Thyroid gland (tissue), 4 donors: ENCODE measurements at regions not wholly inside any gene's neighbourhood (a gene's known extent, or its start where the extent isn't known, plus 50 kb on each side); places are given as distances from the start of the nearest gene placed in this dataset.
A peak's percentile ranks its signal among the peaks of the same experiment; 100 is the strongest.
"Not testable (repeated sequence)": the region's sequence is repeated elsewhere in the genome, so short reads cannot be mapped to it uniquely, and the experiment has no call there.

Experiments used
- DNase-seq, 2 donors: peaks; one replicate each; pipeline ENCODE4 v3.0.0-alpha.2; 2019
- H3K27ac ChIP-seq, 3 donors: fragments of 200-600 bp; sonication (generic); 1 replicate in 2 of 3; 2 replicates in 1 of 3; pipeline ENCODE4 v1.5.1; 2016 to 2019; ENCODE audit warnings: mild to moderate bottlenecking in 1 of 3, moderate library complexity in 1 of 3
- H3K27me3 ChIP-seq: fragments of 200-600 bp; sonication (generic); one replicate; pipeline ENCODE4 v1.5.1; 2019
- H3K36me3 ChIP-seq, 2 donors: fragments of 200-600 bp; sonication (generic); one replicate each; pipeline ENCODE4 v1.5.1; 2016 to 2019
- H3K4me1 ChIP-seq, 2 donors: fragments of 200-600 bp; sonication (generic); one replicate each; pipeline ENCODE4 v1.5.1; 2017 to 2019
- H3K4me3 ChIP-seq, 3 donors: fragments of 200-600 bp; sonication (generic); replicated peaks in 1 of 3; 1 replicate in 2 of 3; 2 replicates in 1 of 3; pipeline ENCODE4 v1.5.1; 2016; ENCODE audit warnings: mild to moderate bottlenecking in 1 of 3
- H3K9me3 ChIP-seq: fragments of 200-600 bp; sonication (generic); one replicate; pipeline ENCODE4 v1.5.1; 2017
- CTCF ChIP-seq, 6 experiments: fragments of 200-600 bp in 3 of 6; fragments of 450-650 bp in 3 of 6; sonication (generic) in 3 of 6; IDR thresholded peaks; one replicate each; pipeline ENCODE4 v1.5.1; 2016 to 2019; ENCODE audit warnings: antibody characterized with exemption in 6 of 6, mild to moderate bottlenecking in 2 of 6, inconsistent platforms in 1 of 6, moderate library complexity in 1 of 6
- POLR2A ChIP-seq, 2 donors: fragments of 450-650 bp; IDR thresholded peaks; one replicate each; pipeline ENCODE4 v1.6.1; 2017; ENCODE audit warnings: antibody characterized with exemption in 2 of 2, mild to moderate bottlenecking in 2 of 2, moderate library complexity in 1 of 2
- WGBS, 2 donors: methylation state at CpG; one replicate each; pipeline ENCODE4 v1.1.5; 2017; 5-methylcytosine and 5-hydroxymethylcytosine counted together
- intact Hi-C: fragments of 100-400 bp; cut with DNase I; formaldehyde crosslinking; loops from one replicate; pipeline ENCODE4 v1.15.1; 2023

- no peaks in the 10 kb centered on the region for H3K4me1 ChIP-seq
- no peaks in the 10 kb centered on the region for H3K36me3 ChIP-seq
- H3K9me3 ChIP-seq, result no peaks in the 10 kb centered on the region
- intact Hi-C loops, result no loop called here
- 70 to 73% methylated on average over 3 of the region's 3 CpGs for WGBS, 2 donors
- TF ChIP-seq CTCF (IDR thresholded peaks at IDR 0.05), result no peak
- TF ChIP-seq POLR2A (IDR thresholded peaks at IDR 0.05), result no peak
- H3K27ac ChIP-seq, result no peak overlapping the region
- H3K4me3 ChIP-seq, result no peak overlapping the region
- no peaks in the 10 kb centered on the region for H3K27me3 ChIP-seq
- no peak for DNase-seq
These were observed 546.5 kb upstream of the ATXN7L3B start for GRCh38 chr12:73991138-73991537.

- Histone ChIP-seq H3K9me3 (no peaks in the 10 kb centered on the region), H3K4me1 (no peaks in the 10 kb centered on the region), H3K27ac (no peak overlapping the region), H3K36me3 (no peaks in the 10 kb centered on the region), H3K4me3 (no peak overlapping the region), H3K27me3 (no peaks in the 10 kb centered on the region)
- TF ChIP-seq POLR2A (IDR thresholded peaks at IDR 0.05) (no peak), CTCF (IDR thresholded peaks at IDR 0.05) (no peak)
- WGBS, 2 donors, result 60 to 72% methylated on average over 1 of the region's 1 CpG
- DNase-seq, result no peak
- intact Hi-C loops, result no loop called here
These were observed 538.7 kb upstream of the ATXN7L3B start for GRCh38 chr12:73998894-73999293.

- intact Hi-C loops, result no loop called here
- no peaks in the 10 kb centered on the region for H3K9me3 ChIP-seq
- H3K27me3 ChIP-seq, result no peaks in the 10 kb centered on the region
- WGBS, 2 donors, result 96 to 97% methylated on average over 5 of the region's 5 CpGs
- no peaks in the 10 kb centered on the region for H3K36me3 ChIP-seq
- TF ChIP-seq POLR2A (IDR thresholded peaks at IDR 0.05) (no peak), CTCF (IDR thresholded peaks at IDR 0.05) (no peak)
- no peak overlapping the region for H3K4me3 ChIP-seq
- DNase-seq, result no peak
- H3K27ac ChIP-seq, result no peak overlapping the region
- H3K4me1 ChIP-seq, result no peaks in the 10 kb centered on the region
These were observed 522.5 kb upstream of the ATXN7L3B start for GRCh38 chr12:74015118-74015517.

GRCh38 chr12:74016324-74016723 is 521.3 kb upstream of the ATXN7L3B start:
- intact Hi-C loops, result not testable (repeated sequence)

GRCh38 chr12:74018849-74019248 is 518.8 kb upstream of the ATXN7L3B start:
- no peak overlapping the region for H3K27ac ChIP-seq
- no peak overlapping the region for H3K4me3 ChIP-seq
- H3K9me3 ChIP-seq, result no peaks in the 10 kb centered on the region
- 76 to 78% methylated on average over 1 of the region's 1 CpG for WGBS, 2 donors
- no peaks in the 10 kb centered on the region for H3K36me3 ChIP-seq
- TF ChIP-seq POLR2A (IDR thresholded peaks at IDR 0.05) (no peak), CTCF (IDR thresholded peaks at IDR 0.05) (no peak)
- intact Hi-C loops, result no loop called here
- no peak for DNase-seq
- H3K27me3 ChIP-seq, result no peaks in the 10 kb centered on the region
- no peaks in the 10 kb centered on the region for H3K4me1 ChIP-seq

More at GRCh38 chr12:74016324-74016723, 521.3 kb upstream of the ATXN7L3B start:
- not testable (repeated sequence) for H3K9me3 ChIP-seq, H3K27me3 ChIP-seq, H3K27ac ChIP-seq, H3K36me3 ChIP-seq, H3K4me3 ChIP-seq, DNase-seq, H3K4me1 ChIP-seq
- 94 to 97% methylated on average over 5 of the region's 5 CpGs for WGBS, 2 donors

GRCh38 chr12:74021937-74022336 is 515.7 kb upstream of the ATXN7L3B start:
- no peak overlapping the region for H3K4me3 ChIP-seq
- no peaks in the 10 kb centered on the region for H3K36me3 ChIP-seq
- peak; percentile 48 to 49 for DNase-seq
- WGBS, 2 donors, result 18 to 21% methylated on average over 9 of the region's 9 CpGs
- intact Hi-C loops, result no loop called here
- H3K4me1 ChIP-seq, result no peaks in the 10 kb centered on the region
- no peaks in the 10 kb centered on the region for H3K27me3 ChIP-seq
- TF ChIP-seq POLR2A (IDR thresholded peaks at IDR 0.05), result no peak
- peak in 2 of 6 experiments; percentile 24 to 37 for TF ChIP-seq CTCF (IDR thresholded peaks at IDR 0.05)
- no peaks in the 10 kb centered on the region for H3K9me3 ChIP-seq
- H3K27ac ChIP-seq, result no peak overlapping the region
